ENCODE measurements at regions not wholly inside any gene's neighbourhood (a gene's known extent, or its start where the extent isn't known, plus 50 kb on each side); places are given as distances from the start of the nearest gene placed in this dataset.
"Not testable (repeated sequence)": the region's sequence is repeated elsewhere in the genome, so short reads cannot be mapped to it uniquely, and the experiment has no call there.

DNA sequence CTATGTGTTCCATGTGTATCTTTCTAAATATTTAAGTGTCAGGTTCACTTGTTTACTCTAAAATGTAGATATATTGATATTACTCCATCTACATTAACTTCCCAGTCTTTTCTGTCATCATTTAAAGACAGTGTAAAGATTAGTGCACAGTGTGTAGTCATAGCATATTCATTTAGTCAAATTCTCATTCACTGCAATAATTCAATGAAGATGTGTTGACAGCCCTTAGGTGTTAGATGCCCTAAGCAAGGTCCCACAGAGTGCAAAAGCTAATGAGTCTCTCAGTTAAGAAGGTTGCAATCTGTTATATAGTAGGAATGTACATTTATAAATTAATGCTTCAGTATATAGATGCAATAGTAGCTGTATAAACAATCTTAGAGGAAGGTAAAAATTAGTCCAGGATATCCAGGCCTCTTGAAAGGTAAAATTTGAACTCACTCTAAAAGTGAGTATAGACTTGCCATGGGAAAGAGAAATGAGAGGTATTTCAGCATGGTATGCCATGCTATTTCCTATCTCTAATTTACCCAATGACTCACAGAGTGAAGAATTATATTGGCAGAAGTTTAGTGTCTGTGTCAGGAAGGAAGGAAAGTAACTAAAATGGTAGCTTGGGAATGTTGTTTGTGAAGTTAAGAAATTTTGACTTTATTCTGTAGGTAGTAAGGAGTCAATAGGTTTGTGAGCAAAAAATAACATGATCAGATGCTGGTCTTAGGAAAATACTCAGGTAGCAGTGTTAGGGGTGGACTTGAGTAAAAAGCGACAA lies 969.9 kb upstream of the CITED2 start:
- no peaks in the 10 kb centered on the region for H3K27me3 ChIP-seq (ENCODE audit: insufficient read depth, poor library complexity, severe bottlenecking)
- peaks cover 16% of the 10 kb centered on the region for H3K4me1 ChIP-seq (ENCODE audit: insufficient read depth, poor library complexity, severe bottlenecking)
- H3K9me3 ChIP-seq (ENCODE audit: severe bottlenecking): no peaks in the 10 kb centered on the region
- H3K27ac ChIP-seq (ENCODE audit: poor library complexity, severe bottlenecking): peak overlapping the region; percentile 18
- no peaks in the 10 kb centered on the region for H3K36me3 ChIP-seq (ENCODE audit: low read depth)
- TF ChIP-seq, protein P1, sequence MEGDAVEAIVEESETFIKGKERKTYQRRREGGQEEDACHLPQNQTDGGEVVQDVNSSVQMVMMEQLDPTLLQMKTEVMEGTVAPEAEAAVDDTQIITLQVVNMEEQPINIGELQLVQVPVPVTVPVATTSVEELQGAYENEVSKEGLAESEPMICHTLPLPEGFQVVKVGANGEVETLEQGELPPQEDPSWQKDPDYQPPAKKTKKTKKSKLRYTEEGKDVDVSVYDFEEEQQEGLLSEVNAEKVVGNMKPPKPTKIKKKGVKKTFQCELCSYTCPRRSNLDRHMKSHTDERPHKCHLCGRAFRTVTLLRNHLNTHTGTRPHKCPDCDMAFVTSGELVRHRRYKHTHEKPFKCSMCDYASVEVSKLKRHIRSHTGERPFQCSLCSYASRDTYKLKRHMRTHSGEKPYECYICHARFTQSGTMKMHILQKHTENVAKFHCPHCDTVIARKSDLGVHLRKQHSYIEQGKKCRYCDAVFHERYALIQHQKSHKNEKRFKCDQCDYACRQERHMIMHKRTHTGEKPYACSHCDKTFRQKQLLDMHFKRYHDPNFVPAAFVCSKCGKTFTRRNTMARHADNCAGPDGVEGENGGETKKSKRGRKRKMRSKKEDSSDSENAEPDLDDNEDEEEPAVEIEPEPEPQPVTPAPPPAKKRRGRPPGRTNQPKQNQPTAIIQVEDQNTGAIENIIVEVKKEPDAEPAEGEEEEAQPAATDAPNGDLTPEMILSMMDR (IDR thresholded peaks at IDR 0.05; ENCODE audit: poor library complexity, severe bottlenecking): no peak
- DNase-seq (ENCODE audit: low spot score): no peak
- peak; percentile 83 for ATAC-seq (ENCODE audit: low read depth)
- no peak overlapping the region for H3K4me3 ChIP-seq (ENCODE audit: severe bottlenecking)

- no peaks in the 10 kb centered on the region for H3K9me3 ChIP-seq (ENCODE audit: severe bottlenecking)
- peaks cover 16% of the 10 kb centered on the region for H3K4me1 ChIP-seq (ENCODE audit: insufficient read depth, poor library complexity, severe bottlenecking)
- no peak overlapping the region for H3K27ac ChIP-seq (ENCODE audit: poor library complexity, severe bottlenecking)
- H3K4me3 ChIP-seq (ENCODE audit: severe bottlenecking): no peak overlapping the region
- H3K27me3 ChIP-seq (ENCODE audit: insufficient read depth, poor library complexity, severe bottlenecking): no peaks in the 10 kb centered on the region
- H3K36me3 ChIP-seq (ENCODE audit: low read depth): no peaks in the 10 kb centered on the region
- no peak for ATAC-seq (ENCODE audit: low read depth)
- no peak for DNase-seq (ENCODE audit: low spot score)
- TF ChIP-seq, protein P1 (IDR thresholded peaks at IDR 0.05; ENCODE audit: poor library complexity, severe bottlenecking): no peak
These were observed 968.7 kb upstream of the CITED2 start for GRCh38 chr6:140343128-140343527.

- no peaks in the 10 kb centered on the region for H3K27me3 ChIP-seq (ENCODE audit: insufficient read depth, poor library complexity, severe bottlenecking)
- ATAC-seq (ENCODE audit: low read depth) (no peak), DNase-seq (ENCODE audit: low spot score) (no peak)
- TF ChIP-seq, protein P1 (IDR thresholded peaks at IDR 0.05; ENCODE audit: poor library complexity, severe bottlenecking): no peak
- peaks cover 16% of the 10 kb centered on the region for H3K4me1 ChIP-seq (ENCODE audit: insufficient read depth, poor library complexity, severe bottlenecking)
- no peak overlapping the region for H3K27ac ChIP-seq (ENCODE audit: poor library complexity, severe bottlenecking)
- no peak overlapping the region for H3K4me3 ChIP-seq (ENCODE audit: severe bottlenecking)
- H3K36me3 ChIP-seq (ENCODE audit: low read depth): no peaks in the 10 kb centered on the region
- no peaks in the 10 kb centered on the region for H3K9me3 ChIP-seq (ENCODE audit: severe bottlenecking)
These were observed 966.8 kb upstream of the CITED2 start for GRCh38 chr6:140341272-140341671.

- ATAC-seq (ENCODE audit: low read depth): no peak
- H3K27me3 ChIP-seq (ENCODE audit: insufficient read depth, poor library complexity, severe bottlenecking): no peaks in the 10 kb centered on the region
- DNase-seq (ENCODE audit: low spot score): no peak
- no peaks in the 10 kb centered on the region for H3K9me3 ChIP-seq (ENCODE audit: severe bottlenecking)
- no peaks in the 10 kb centered on the region for H3K36me3 ChIP-seq (ENCODE audit: low read depth)
- H3K4me1 ChIP-seq (ENCODE audit: insufficient read depth, poor library complexity, severe bottlenecking): peaks cover 16% of the 10 kb centered on the region
- TF ChIP-seq, protein P1 (IDR thresholded peaks at IDR 0.05; ENCODE audit: poor library complexity, severe bottlenecking): no peak
- no peak overlapping the region for H3K4me3 ChIP-seq (ENCODE audit: severe bottlenecking)
- H3K27ac ChIP-seq (ENCODE audit: poor library complexity, severe bottlenecking): no peak overlapping the region
These were observed 966.3 kb upstream of the CITED2 start for GRCh38 chr6:140340795-140341194.

- H3K27ac ChIP-seq (ENCODE audit: poor library complexity, severe bottlenecking); DNase-seq (ENCODE audit: low spot score); H3K4me3 ChIP-seq (ENCODE audit: severe bottlenecking); ATAC-seq (ENCODE audit: low read depth); H3K9me3 ChIP-seq (ENCODE audit: severe bottlenecking); H3K27me3 ChIP-seq (ENCODE audit: insufficient read depth, poor library complexity, severe bottlenecking); H3K36me3 ChIP-seq (ENCODE audit: low read depth); H3K4me1 ChIP-seq (ENCODE audit: insufficient read depth, poor library complexity, severe bottlenecking): not testable (repeated sequence)
These were observed 964.6 kb upstream of the CITED2 start for GRCh38 chr6:140339084-140339483.

All from RWPE2 (cell line).